ENCODE measurements at regions not wholly inside any gene's neighbourhood (a gene's known extent, or its start where the extent isn't known, plus 50 kb on each side); places are given as distances from the start of the nearest gene placed in this dataset.

- no peak for TF ChIP-seq POLR2A (IDR thresholded peaks at IDR 0.05)
- no peak for TF ChIP-seq CTCF (IDR thresholded peaks at IDR 0.05)
Observed at GRCh38 chr7:89760690-89761089, 393.6 kb upstream of the STEAP1 start.
